HUES64 (cell line): ENCODE measurements at regions not wholly inside any gene's neighbourhood (a gene's known extent, or its start where the extent isn't known, plus 50 kb on each side); places are given as distances from the start of the nearest gene placed in this dataset.

Source experiments
- H3K27ac ChIP-seq: 2 replicates; pipeline ENCODE4 v1.7.0; 2013; ENCODE audit warnings: low read depth, low read length, inconsistent platforms
- H3K27me3 ChIP-seq: 2 replicates; pipeline ENCODE4 v1.6.1; 2013; ENCODE audit warnings: mild to moderate bottlenecking, low read length; ENCODE audit not compliant: insufficient read depth
- H3K36me3 ChIP-seq: 2 replicates; pipeline ENCODE4 v1.6.1; 2013; ENCODE audit warnings: mild to moderate bottlenecking, low read length; ENCODE audit not compliant: insufficient read depth
- H3K4me1 ChIP-seq: 2 replicates; pipeline ENCODE4 v1.6.1; 2013; ENCODE audit warnings: mild to moderate bottlenecking, low read length, moderate library complexity; ENCODE audit not compliant: insufficient read depth
- H3K4me3 ChIP-seq: 2 replicates; pipeline ENCODE4 v1.5.1; 2013; ENCODE audit warnings: mild to moderate bottlenecking, low read length, moderate library complexity
- H3K9ac ChIP-seq: 2 replicates; pipeline ENCODE4 v1.6.1; 2013; ENCODE audit warnings: mild to moderate bottlenecking, low read depth, low read length
- H3K9me3 ChIP-seq: 2 replicates; pipeline ENCODE4 v1.6.1; 2013; ENCODE audit warnings: low read depth, low read length; ENCODE audit not compliant: insufficient read depth
- WGBS: fragments of 150-250, 120-280 bp; methylation state at CpG from one replicate; pipeline ENCODE4 v1.1.7; 2013; ENCODE audit warnings: missing lambda C conversion rate; 5-methylcytosine and 5-hydroxymethylcytosine counted together

GRCh38 chr21:41102281-41102680 is 65.7 kb upstream of the BACE2 start:
- no peaks in the 10 kb centered on the region for H3K36me3 ChIP-seq
- 0 out of 2 replicates have a peak, but pooled peaks cover 10% of the 10 kb centered on the region for H3K4me1 ChIP-seq
- 59% methylated on average over 6 of the region's 6 CpGs for WGBS
- H3K27me3 ChIP-seq: no peaks in the 10 kb centered on the region
- H3K4me3 ChIP-seq: no peak overlapping the region
- no peak overlapping the region for H3K9ac ChIP-seq
- no peak overlapping the region for H3K27ac ChIP-seq
- peaks cover 6% of the 10 kb centered on the region; the same call in 1 of the 2 replicates for H3K9me3 ChIP-seq

GRCh38 chr21:41107602-41108001 is 60.4 kb upstream of the BACE2 start:
- no peak overlapping the region for H3K27ac ChIP-seq
- H3K4me3 ChIP-seq: no peak overlapping the region
- no peaks in the 10 kb centered on the region for H3K27me3 ChIP-seq
- H3K36me3 ChIP-seq: no peaks in the 10 kb centered on the region
- WGBS: 93% methylated on average over 11 of the region's 11 CpGs
- 0 out of 2 replicates have a peak, but pooled peaks cover 2% of the 10 kb centered on the region for H3K4me1 ChIP-seq
- H3K9me3 ChIP-seq: no peaks in the 10 kb centered on the region
- H3K9ac ChIP-seq: no peak overlapping the region

GRCh38 chr21:41108668-41109585 is 59.0 kb upstream of the BACE2 start:
- WGBS: 92% methylated on average over 17 of the region's 17 CpGs

GRCh38 chr21:41110161-41110560 is 57.8 kb upstream of the BACE2 start:
- 87% methylated on average over 8 of the region's 8 CpGs for WGBS
- Histone ChIP-seq H3K27me3 (no peaks in the 10 kb centered on the region), H3K27ac (no peak overlapping the region), H3K9ac (no peak overlapping the region), H3K4me3 (no peak overlapping the region), H3K4me1 (peaks cover 7% of the 10 kb centered on the region; the same call in 1 of the 2 replicates), H3K9me3 (no peaks in the 10 kb centered on the region), H3K36me3 (no peaks in the 10 kb centered on the region)

More at GRCh38 chr21:41108668-41109585, 59.0 kb upstream of the BACE2 start:
- no peaks in the 10 kb centered on the region for H3K36me3 ChIP-seq
- H3K4me3 ChIP-seq: no peak overlapping the region
- H3K27ac ChIP-seq: no peak overlapping the region
- no peak overlapping the region for H3K9ac ChIP-seq
- peaks cover 7% of the 10 kb centered on the region; the same call in 1 of the 2 replicates for H3K4me1 ChIP-seq
- no peaks in the 10 kb centered on the region for H3K27me3 ChIP-seq
- H3K9me3 ChIP-seq: no peaks in the 10 kb centered on the region

- no peaks in the 10 kb centered on the region for H3K9me3 ChIP-seq
- 92% methylated on average over 5 of the region's 5 CpGs for WGBS
- H3K4me3 ChIP-seq: no peak overlapping the region
- H3K27ac ChIP-seq: no peak overlapping the region
- no peak overlapping the region for H3K9ac ChIP-seq
- no peaks in the 10 kb centered on the region for H3K36me3 ChIP-seq
- no peaks in the 10 kb centered on the region for H3K27me3 ChIP-seq
- peaks cover 7% of the 10 kb centered on the region; the same call in 1 of the 2 replicates for H3K4me1 ChIP-seq
Measured at GRCh38 chr21:41110664-41111063, 57.3 kb upstream of the BACE2 start.

GRCh38 chr21:41111681-41112080 is 56.3 kb upstream of the BACE2 start:
- H3K9me3 ChIP-seq: no peaks in the 10 kb centered on the region
- no peaks in the 10 kb centered on the region for H3K27me3 ChIP-seq
- WGBS: 94% methylated on average over 11 of the region's 11 CpGs
- no peak overlapping the region for H3K4me3 ChIP-seq
- H3K27ac ChIP-seq: no peak overlapping the region
- no peaks in the 10 kb centered on the region for H3K36me3 ChIP-seq
- peaks cover 7% of the 10 kb centered on the region; the same call in 1 of the 2 replicates for H3K4me1 ChIP-seq
- no peak overlapping the region for H3K9ac ChIP-seq

- Histone ChIP-seq H3K36me3 (no peaks in the 10 kb centered on the region), H3K9ac (no peak overlapping the region), H3K4me3 (no peak overlapping the region), H3K4me1 (peaks cover 7% of the 10 kb centered on the region; the same call in 1 of the 2 replicates), H3K27me3 (no peaks in the 10 kb centered on the region), H3K9me3 (no peaks in the 10 kb centered on the region), H3K27ac (no peak overlapping the region)
- 66% methylated on average over 14 of the region's 14 CpGs for WGBS
Measured at GRCh38 chr21:41112740-41113692, 54.9 kb upstream of the BACE2 start.

- Histone ChIP-seq H3K9me3 (no peaks in the 10 kb centered on the region), H3K27me3 (no peaks in the 10 kb centered on the region), H3K27ac (no peak overlapping the region), H3K36me3 (no peaks in the 10 kb centered on the region), H3K9ac (no peak overlapping the region), H3K4me1 (peaks cover 7% of the 10 kb centered on the region; the same call in 1 of the 2 replicates), H3K4me3 (no peak overlapping the region)
- 89% methylated on average over 4 of the region's 4 CpGs for WGBS
Measured at GRCh38 chr21:41115851-41116250, 52.1 kb upstream of the BACE2 start.
